Stimulated activated naive CD4-positive, alpha-beta T cell (primary cell): ENCODE measurements at regions not wholly inside any gene's neighbourhood (a gene's known extent, or its start where the extent isn't known, plus 50 kb on each side); places are given as distances from the start of the nearest gene placed in this dataset.
"Not testable (repeated sequence)": the region's sequence is repeated elsewhere in the genome, so short reads cannot be mapped to it uniquely, and the experiment has no call there.

ENCODE experiments used
- DNase-seq, 6 experiments: peaks; one replicate each; lab custom pipeline; 2025; lab: John Stamatoyannopoulos, UW

GRCh38 chr9:107789001-107789700 is 299.6 kb upstream of the KLF4 start:
- DNase-seq: no peak

- DNase-seq: no peak
Measured at GRCh38 chr9:107786561-107786960, 297.0 kb upstream of the KLF4 start.

GRCh38 chr9:107784235-107784958 is 294.8 kb upstream of the KLF4 start:
- no peak for DNase-seq

- DNase-seq: no peak
Measured at GRCh38 chr9:107782789-107783188, 293.2 kb upstream of the KLF4 start.

GRCh38 chr9:107782381-107782780 is 292.8 kb upstream of the KLF4 start:
- DNase-seq: no peak

- DNase-seq: no peak
Measured at GRCh38 chr9:107780960-107781359, 291.4 kb upstream of the KLF4 start.

- DNase-seq: no peak
Measured at GRCh38 chr9:107779731-107780130, 290.2 kb upstream of the KLF4 start.

- DNase-seq: no peak
Measured at GRCh38 chr9:107778661-107779060, 289.1 kb upstream of the KLF4 start.

GRCh38 chr9:107774099-107774498 is 284.5 kb upstream of the KLF4 start:
- DNase-seq: not testable (repeated sequence)

- DNase-seq: no peak
Measured at GRCh38 chr9:107772988-107773387, 283.4 kb upstream of the KLF4 start.

GRCh38 chr9:107770716-107771115 is 281.1 kb upstream of the KLF4 start:
- DNase-seq: no peak

- DNase-seq: no peak
Measured at GRCh38 chr9:107768224-107768623, 278.7 kb upstream of the KLF4 start.

- DNase-seq: no peak
Measured at GRCh38 chr9:107767711-107768110, 278.1 kb upstream of the KLF4 start.

- DNase-seq: not testable (repeated sequence)
Measured at GRCh38 chr9:107763469-107763868, 273.9 kb upstream of the KLF4 start.

- DNase-seq: no peak
Measured at GRCh38 chr9:107761307-107761706, 271.7 kb upstream of the KLF4 start.

GRCh38 chr9:107760469-107761242 is 271.1 kb upstream of the KLF4 start:
- no peak for DNase-seq

GRCh38 chr9:107759823-107760166 is 270.2 kb upstream of the KLF4 start:
- DNase-seq: no peak

- DNase-seq: no peak
Measured at GRCh38 chr9:107759009-107759822, 269.6 kb upstream of the KLF4 start.

- no peak for DNase-seq
Measured at GRCh38 chr9:107756091-107756490, 266.5 kb upstream of the KLF4 start.

GRCh38 chr9:107755246-107755645 is 265.7 kb upstream of the KLF4 start:
- no peak for DNase-seq

GRCh38 chr9:107751567-107752210 is 262.1 kb upstream of the KLF4 start:
- DNase-seq: no peak
